Adrenal gland (tissue), 5 donors: ENCODE measurements at regions not wholly inside any gene's neighbourhood (a gene's known extent, or its start where the extent isn't known, plus 50 kb on each side); places are given as distances from the start of the nearest gene placed in this dataset.

Source experiments
- CTCF ChIP-seq, 6 experiments: fragments of 450-650 bp in 4 of 6; fragments of 200-600 bp in 2 of 6; sonication (generic) in 1 of 6; IDR thresholded peaks; 1 replicate in 5 of 6; 2 replicates in 1 of 6; pipeline versions ENCODE4 v1.5.1 to v1.8.0; 2016 to 2021; ENCODE audit warnings: antibody characterized with exemption in 6 of 6, mild to moderate bottlenecking in 2 of 6, moderate library complexity in 1 of 6
- POLR2A ChIP-seq, 2 donors: fragments of 450-650 bp; IDR thresholded peaks; one replicate each; pipeline ENCODE4 v1.6.1; 2017; ENCODE audit warnings: antibody characterized with exemption in 2 of 2, mild to moderate bottlenecking in 2 of 2, moderate library complexity in 1 of 2
- donor health status: DM: no; HTN: no; CAD: no.

- TF ChIP-seq POLR2A (IDR thresholded peaks at IDR 0.05) (no peak), CTCF (IDR thresholded peaks at IDR 0.05) (no peak)
Observed at GRCh38 chr3:6504834-6505233, 356.1 kb upstream of the GRM7 start.
